ENCODE measurements at regions not wholly inside any gene's neighbourhood (a gene's known extent, or its start where the extent isn't known, plus 50 kb on each side); places are given as distances from the start of the nearest gene placed in this dataset.

DNA sequence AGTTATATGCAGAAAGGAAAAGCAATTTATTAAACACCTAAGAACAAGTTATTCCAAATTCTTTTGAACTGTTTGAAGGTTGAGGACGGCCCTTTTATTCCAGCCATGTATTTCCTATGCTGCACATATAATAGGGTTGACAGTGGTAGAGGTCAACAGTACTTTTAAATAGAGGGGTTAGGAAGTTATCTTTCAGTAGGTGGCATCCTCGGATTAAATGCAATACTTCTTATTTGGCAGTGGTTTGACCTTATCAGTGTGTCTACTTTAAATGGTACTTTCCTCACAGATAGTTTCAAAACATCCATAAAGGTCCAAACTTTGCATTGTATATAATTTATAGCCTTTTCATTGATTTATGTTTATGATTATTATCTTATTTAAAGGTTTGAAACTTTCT is 558.7 kb downstream of the TUSC7 start:
- TF ChIP-seq BHLHE40 (IDR thresholded peaks at IDR 0.05; ENCODE audit: borderline replicate concordance) (no peak), TARDBP (IDR thresholded peaks at IDR 0.05) (no peak)
